RWPE1 (cell line): ENCODE measurements at regions not wholly inside any gene's neighbourhood (a gene's known extent, or its start where the extent isn't known, plus 50 kb on each side); places are given as distances from the start of the nearest gene placed in this dataset.

Source experiments
- CTCF ChIA-PET: fragments of 350-600 bp; sonication (Branson Sonifier 250); formaldehyde crosslinking; extraction: SDS; loops from one replicate; lab custom pipeline; 2021; lab: Yijun Ruan, JAX
- POLR2A ChIA-PET: fragments of 400-600 bp; formaldehyde crosslinking; extraction: SDS; loops from one replicate; lab custom pipeline; 2020; ENCODE audit warnings: antibody characterized with exemption; ENCODE audit not compliant: low non-redundant PET; lab: Yijun Ruan, JAX
- DNase-seq: peaks from one replicate; pipeline ENCODE4 v3.0.0; 2012; ENCODE audit warnings: low spot score
- H3K27ac ChIP-seq: fragments of 450-650 bp; 2 replicates; pipeline ENCODE4 v1.5.1; 2017
- TF ChIP-seq, protein P1 (sequence below): fragments of 450-650 bp; conservative IDR thresholded peaks from 2 replicates; pipeline ENCODE4 v1.5.1; 2017; ENCODE audit warnings: low read depth, mild to moderate bottlenecking

DNA sequence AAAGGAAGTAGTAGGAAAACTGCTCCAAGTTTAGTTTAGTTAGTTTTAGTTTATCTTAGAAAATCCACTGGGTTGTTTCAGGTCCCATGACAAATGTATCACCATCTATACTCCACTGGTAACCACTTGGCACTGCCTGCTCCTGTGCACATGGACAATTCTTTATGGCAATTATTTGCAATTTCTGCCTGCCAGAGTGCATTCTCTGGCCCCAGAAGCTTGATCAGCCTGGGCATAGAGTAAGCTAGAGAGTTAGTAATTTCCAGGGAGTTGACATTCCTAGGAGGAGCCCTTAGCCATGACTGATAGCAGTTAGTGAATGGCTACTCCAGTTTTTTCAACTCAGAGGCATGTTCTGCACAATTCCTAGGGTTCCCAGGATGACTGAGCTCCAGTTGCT, 203.2 kb upstream of the FGF13 start:
- no peak overlapping the region for H3K27ac ChIP-seq
- TF ChIP-seq, protein P1, sequence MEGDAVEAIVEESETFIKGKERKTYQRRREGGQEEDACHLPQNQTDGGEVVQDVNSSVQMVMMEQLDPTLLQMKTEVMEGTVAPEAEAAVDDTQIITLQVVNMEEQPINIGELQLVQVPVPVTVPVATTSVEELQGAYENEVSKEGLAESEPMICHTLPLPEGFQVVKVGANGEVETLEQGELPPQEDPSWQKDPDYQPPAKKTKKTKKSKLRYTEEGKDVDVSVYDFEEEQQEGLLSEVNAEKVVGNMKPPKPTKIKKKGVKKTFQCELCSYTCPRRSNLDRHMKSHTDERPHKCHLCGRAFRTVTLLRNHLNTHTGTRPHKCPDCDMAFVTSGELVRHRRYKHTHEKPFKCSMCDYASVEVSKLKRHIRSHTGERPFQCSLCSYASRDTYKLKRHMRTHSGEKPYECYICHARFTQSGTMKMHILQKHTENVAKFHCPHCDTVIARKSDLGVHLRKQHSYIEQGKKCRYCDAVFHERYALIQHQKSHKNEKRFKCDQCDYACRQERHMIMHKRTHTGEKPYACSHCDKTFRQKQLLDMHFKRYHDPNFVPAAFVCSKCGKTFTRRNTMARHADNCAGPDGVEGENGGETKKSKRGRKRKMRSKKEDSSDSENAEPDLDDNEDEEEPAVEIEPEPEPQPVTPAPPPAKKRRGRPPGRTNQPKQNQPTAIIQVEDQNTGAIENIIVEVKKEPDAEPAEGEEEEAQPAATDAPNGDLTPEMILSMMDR: no peak
- ChIA-PET POLR2A (no interaction called here), CTCF (no interaction called here)
- no peak for DNase-seq

DNA sequence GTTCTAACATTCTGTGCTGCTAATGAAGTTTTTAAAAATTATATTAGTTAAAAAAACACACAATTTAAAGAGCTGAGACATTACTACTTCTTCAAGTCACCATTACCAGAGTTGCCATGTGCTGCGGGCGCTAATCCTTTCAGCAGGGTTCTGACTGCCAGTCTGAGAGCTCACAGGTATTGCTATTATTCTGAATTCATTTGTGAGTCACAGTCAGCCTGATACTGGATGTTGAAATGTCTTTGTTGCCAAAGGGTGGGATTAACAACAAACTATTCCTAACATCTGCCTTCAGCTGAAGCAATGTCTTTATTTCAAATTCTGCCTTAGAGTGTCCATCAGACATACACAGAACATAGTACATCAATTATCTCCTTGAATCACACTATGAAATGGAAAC, 197.1 kb upstream of the FGF13 start:
- DNase-seq: no peak
- TF ChIP-seq, protein P1: no peak
- POLR2A ChIA-PET: no interaction called here
- CTCF ChIA-PET: interaction anchor here (0.7 kb wide), 1 partner anchor 1213 kb away, joined by 3 read pairs; no protein-coding TSS in a partner anchor
- no peak overlapping the region for H3K27ac ChIP-seq

DNA sequence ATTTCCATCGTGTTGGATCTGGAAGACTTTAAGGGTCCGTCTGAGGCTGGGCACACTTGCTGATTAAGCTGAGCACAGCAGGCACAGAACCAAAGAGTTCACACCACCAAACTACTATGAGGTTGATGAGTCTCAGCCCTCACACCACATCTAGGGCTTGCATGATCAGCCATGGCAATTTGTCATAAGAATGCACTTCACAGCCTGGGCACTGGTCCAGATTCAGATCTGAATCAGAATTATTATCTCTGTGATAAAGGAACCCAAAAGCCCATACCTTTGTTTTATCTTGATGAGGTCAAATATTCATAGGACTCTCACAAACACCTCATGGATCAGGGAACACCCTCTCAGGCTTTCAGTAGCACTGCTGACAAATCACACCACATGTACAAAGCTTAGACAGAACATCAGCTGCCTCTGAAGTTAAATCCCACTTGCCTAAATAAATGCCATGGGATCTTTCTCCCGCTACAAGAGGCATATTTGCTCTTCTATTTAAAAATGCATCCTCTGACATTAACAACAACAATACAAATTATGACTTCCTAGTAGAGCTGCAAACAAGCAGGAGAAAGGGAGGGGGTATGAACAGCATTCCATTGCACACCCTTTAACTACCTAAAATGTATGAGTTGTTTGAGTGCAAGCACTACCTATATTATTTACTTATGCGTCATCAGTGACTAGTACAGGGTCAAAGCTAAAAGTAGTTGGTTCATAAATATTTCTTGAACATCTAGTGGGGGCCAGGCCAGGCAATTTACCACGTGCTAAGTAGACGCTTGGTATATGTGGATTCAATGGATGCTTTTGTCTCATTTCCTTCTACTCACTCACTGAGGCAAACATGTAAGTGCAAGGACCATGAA, 186.3 kb upstream of the FGF13 start:
- POLR2A ChIA-PET: no interaction called here
- no peak overlapping the region for H3K27ac ChIP-seq
- TF ChIP-seq, protein P1: no peak
- CTCF ChIA-PET: interaction anchor here (0.7 kb wide), 1 partner anchor 1025 kb away, joined by 3 read pairs; no protein-coding TSS in a partner anchor
- DNase-seq: peak; percentile 25

DNA sequence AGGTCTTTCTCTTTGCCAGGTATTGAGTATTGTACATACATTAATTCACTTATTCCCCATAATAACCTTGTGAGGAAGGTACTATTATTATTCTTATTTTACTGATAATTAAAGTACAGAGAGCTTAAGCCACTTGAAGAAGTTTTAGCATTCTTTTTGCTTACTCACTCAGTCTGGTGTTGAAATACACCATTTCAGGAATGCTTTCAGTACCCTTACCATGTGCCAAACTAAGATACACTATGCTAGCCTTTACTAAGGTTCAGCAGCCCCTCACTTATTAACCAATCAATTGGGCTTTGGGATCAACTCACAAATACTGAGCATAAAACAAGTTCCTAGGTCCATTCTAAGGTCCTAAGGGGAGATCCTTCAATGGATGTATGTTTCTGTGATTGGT, 179.0 kb upstream of the FGF13 start:
- DNase-seq: no peak
- TF ChIP-seq, protein P1: no peak
- H3K27ac ChIP-seq: no peak overlapping the region
- ChIA-PET POLR2A (no interaction called here), CTCF (no interaction called here)

DNA sequence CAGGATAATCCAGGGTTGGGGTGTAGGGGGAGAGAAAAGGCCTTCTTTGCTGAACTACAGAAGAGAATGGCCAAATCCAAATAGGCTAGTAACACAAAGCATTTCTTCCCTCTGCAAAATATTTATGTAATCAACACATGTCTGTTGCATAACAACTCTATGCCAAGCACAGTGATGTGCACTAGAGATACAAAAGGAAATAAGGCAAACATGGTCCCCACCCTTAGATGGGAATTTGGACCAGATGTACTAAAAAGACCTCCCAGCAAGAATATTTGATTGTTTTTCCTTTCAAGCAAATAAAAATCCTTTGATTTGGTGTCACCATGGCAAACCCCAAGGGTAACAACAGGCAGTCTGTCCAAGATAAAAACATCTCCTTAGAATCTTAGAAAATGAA, 177.6 kb upstream of the FGF13 start:
- DNase-seq: no peak
- TF ChIP-seq, protein P1: no peak
- POLR2A ChIA-PET: no interaction called here

DNA sequence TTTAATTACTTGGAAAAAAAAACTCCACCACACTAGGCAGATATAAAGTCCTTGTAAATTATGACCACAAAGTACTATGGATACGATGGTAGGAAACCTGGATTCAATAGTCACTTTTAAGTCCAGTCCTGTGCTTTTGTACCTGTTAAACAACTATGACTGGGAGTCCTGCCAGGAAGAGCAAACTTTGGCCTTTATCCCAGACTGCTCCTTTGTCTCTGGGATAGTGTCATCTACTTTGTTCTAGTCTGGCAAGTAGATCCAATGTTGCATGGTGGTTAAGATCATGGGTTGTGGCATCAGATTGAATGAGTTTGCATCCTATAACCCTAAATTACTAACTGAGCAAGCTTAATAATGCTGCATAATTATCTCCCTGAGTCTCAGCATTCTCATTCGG, 175.3 kb upstream of the FGF13 start:
- POLR2A ChIA-PET: no interaction called here
- TF ChIP-seq, protein P1: no peak
- CTCF ChIA-PET: no interaction called here
- DNase-seq: no peak
- H3K27ac ChIP-seq: no peak overlapping the region

More for the DNA sequence above, 177.6 kb upstream of the FGF13 start:
- CTCF ChIA-PET: no interaction called here
- no peak overlapping the region for H3K27ac ChIP-seq
